OCI-LY1 (cell line): ENCODE measurements at regions not wholly inside any gene's neighbourhood (a gene's known extent, or its start where the extent isn't known, plus 50 kb on each side); places are given as distances from the start of the nearest gene placed in this dataset.

ENCODE experiments used
- EZH2 ChIP-seq: fragments of 200-600 bp; sonication (generic), shearing (Covaris generic); IDR thresholded peaks from 2 replicates; pipeline ENCODE4 v1.8.0; 2017; ENCODE audit warnings: borderline replicate concordance, mixed run types, mild to moderate bottlenecking, antibody characterized with exemption, low read length, moderate library complexity, mixed read lengths
- TF ChIP-seq, protein P1 (sequence below): fragments of 200-600 bp; sonication (generic), shearing (Covaris generic); IDR thresholded peaks from 2 replicates; pipeline ENCODE4 v1.5.1; 2017; ENCODE audit warnings: mild to moderate bottlenecking, antibody characterized with exemption, low read length, moderate library complexity, mixed read lengths

DNA sequence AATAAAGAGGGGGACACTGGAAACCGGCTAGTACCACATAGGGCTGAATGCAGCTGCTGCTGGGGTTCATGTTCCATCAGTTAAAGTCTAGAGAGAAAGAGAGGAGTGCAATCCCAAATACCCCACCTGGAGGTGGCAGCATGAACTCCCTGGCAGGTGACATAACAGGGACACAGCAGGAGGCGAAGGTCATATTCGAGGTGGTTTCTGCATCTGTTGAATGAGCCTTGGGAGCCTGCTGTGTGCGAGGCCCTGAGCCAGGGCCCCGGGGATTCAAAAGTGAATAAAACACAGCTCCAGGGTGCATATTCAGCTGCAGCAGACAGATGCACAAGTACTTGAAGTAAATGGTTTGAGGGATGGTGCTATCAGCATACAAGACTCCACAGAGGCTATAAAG is 456.8 kb downstream of the SETD4 start:
- no peak for TF ChIP-seq EZH2
- TF ChIP-seq, protein P1, sequence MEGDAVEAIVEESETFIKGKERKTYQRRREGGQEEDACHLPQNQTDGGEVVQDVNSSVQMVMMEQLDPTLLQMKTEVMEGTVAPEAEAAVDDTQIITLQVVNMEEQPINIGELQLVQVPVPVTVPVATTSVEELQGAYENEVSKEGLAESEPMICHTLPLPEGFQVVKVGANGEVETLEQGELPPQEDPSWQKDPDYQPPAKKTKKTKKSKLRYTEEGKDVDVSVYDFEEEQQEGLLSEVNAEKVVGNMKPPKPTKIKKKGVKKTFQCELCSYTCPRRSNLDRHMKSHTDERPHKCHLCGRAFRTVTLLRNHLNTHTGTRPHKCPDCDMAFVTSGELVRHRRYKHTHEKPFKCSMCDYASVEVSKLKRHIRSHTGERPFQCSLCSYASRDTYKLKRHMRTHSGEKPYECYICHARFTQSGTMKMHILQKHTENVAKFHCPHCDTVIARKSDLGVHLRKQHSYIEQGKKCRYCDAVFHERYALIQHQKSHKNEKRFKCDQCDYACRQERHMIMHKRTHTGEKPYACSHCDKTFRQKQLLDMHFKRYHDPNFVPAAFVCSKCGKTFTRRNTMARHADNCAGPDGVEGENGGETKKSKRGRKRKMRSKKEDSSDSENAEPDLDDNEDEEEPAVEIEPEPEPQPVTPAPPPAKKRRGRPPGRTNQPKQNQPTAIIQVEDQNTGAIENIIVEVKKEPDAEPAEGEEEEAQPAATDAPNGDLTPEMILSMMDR: no peak
